HG03196 (cell line): ENCODE measurements at regions not wholly inside any gene's neighbourhood (a gene's known extent, or its start where the extent isn't known, plus 50 kb on each side); places are given as distances from the start of the nearest gene placed in this dataset.

Source experiments
- ATAC-seq: cut with Tn5 transposase; IDR thresholded peaks from one replicate; pipeline ENCODE4 v1.9.1; 2021; ENCODE audit not compliant: unreplicated experiment

DNA sequence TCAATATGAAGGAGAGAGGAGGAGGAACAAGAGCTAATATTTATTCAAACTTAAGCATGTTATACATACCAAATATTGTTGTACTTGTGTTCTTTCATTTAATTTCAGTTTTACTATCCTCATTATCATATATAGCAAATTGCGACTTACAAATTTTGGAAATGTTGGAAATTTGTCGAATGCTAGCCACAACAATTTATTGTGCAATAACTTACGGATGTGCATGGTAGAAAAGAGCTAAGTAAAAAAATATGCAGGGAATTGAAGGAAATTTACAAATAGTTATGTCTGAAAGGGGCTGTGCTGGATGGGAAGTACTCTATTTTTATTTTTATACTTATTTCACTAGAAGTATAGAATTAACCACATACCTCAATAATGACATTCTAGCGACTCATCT is 376.3 kb downstream of the PCDH20 start:
- ATAC-seq, result no peak

DNA sequence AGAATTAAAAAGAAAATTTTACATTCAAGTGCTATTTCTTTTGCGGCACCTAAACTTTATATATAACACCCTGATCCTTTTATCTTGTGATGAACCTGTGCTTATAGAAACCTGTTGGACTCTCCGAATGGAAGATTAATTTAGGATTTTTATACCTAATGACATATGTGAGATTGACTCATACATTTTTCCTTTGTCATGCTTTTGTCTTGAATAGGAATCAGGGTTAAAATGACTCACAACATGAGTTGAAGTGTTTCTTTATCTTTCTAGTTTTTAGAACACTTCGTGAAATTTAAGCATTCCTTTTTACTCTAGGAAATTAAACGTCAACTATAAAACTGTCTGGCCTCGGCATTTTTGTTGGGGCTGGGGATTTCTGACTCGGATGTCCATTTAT is 378.9 kb downstream of the PCDH20 start:
- no peak for ATAC-seq

DNA sequence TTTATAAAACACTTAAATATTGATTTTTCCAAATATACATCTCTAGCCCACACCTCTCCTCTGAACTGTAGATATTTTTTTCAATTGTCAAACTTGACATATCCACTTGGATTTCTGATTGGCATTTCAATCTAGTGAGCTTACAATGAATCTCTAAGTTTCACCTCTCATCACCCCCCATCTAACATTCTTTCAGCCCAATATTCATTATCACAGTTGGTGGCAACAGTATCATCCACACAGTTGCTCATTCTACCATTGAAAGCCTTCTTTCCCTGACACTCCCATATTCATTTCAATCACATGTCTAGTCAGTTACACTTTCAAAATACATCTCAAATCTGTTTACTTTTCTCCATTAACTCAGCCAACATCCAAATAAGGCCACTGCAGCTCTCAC is 385.2 kb downstream of the PCDH20 start:
- ATAC-seq, result no peak

DNA sequence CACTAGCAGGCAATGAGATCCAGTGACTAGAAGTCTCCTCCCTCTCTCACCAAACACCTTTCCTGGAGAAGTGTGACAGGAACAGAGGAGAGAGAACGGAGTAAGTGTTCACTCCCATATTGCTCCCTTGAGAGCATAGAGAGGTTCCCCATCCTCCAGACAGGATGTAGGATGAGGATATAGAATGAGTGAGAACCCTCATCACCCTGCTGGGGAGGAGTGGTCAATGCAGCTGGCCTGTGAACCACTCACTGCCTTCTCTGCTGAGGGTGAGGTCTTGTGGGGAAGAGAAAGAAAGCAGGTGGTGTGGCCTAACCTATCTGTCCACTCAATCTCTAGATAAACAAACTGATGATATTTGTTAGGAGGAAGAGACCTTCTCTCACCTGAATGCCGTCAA is 386.6 kb downstream of the PCDH20 start:
- ATAC-seq, result no peak

DNA sequence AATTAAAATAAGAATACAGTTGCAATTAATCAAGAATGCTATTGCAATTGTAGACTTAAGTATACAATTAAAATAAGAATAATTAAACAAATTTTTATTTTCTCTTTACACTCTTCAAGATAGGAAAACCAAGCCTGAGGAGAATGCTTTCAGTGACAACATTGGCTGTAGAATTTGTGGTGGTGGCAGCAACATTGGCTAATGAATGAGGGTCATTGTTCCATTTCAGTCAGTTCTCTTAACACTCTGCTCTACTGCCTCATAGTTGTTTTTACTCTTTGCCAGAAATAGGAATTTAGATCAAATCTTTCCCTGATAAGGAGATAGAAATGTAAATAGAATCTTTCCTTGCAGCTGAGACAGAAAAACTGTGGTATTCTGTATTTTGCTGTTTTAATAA is 391.6 kb downstream of the PCDH20 start:
- no peak for ATAC-seq

DNA sequence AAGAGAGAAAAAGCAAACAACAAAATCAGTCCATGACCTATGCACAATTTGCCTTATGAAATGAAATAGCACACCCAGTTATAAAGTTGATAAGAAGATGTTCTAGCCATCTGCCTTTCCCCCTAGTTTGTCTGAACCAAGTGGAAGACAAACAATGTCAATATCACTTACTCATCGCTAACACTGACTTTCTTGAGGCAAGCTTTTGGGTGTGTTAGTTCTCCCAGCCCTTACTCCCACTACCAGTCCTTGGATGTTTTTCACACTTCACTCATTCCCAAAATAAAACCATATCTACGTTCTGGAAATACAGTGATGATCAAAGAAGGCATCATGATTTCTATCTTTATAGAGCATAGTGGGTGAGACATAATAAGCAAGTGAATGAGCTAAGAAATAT is 393.8 kb downstream of the PCDH20 start:
- no peak for ATAC-seq

DNA sequence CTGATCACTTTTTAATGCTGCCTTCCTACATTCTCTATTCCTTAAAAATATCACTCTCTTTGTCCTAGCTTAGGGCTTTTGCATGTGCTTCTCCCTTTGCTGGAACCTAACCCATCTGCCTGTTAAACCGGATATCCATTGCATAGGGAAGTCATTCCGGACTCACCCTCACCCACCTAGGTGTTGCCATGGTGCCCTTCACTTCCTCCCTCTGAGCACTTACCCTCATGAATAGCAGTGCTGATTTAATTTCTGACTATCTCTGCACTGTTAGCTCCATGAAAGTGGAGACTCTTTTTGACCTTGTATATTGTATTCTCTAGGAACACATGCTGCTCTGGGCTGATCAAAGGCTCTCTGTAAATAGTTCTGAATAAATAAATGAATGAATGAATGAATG is 401.9 kb downstream of the PCDH20 start:
- ATAC-seq, result no peak

DNA sequence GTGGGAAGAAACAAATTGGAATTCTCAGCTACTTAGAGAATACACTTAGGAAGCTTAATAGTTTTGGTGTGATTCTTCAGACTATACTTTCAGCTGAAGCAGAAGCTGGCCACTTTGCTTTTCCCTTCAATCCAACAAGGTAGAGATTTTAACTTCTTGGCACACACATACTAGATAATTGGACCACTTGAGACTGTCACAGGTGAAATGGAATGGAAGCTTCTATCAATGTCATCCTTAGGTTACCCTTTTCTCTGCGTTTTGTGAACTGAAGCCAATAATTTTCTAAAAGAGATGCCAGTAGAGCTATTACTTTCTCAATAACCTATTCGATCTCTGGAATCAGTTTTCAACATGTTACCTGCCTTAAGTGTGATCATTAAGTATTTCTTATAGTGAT is 405.3 kb downstream of the PCDH20 start:
- no peak for ATAC-seq

DNA sequence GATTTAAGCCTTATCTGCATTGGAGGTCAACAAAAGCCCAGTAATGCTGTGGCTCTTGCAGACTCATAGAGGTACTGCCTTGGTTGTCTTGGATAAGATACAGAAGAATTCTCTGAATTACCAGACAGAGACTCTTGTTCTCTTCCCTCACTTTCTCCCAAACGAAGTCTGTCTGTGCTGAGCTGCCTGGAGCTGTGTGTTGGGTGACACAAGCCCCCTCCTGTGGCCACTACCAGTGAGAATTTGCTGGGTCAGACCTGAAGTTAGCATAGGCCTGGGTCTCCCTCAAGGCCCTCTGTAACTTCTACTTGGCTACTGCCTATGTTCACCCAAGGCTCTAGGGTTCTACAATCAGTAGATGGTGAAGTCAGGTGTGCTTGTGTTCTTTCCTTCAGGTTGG is 413.0 kb downstream of the PCDH20 start:
- ATAC-seq, result no peak

DNA sequence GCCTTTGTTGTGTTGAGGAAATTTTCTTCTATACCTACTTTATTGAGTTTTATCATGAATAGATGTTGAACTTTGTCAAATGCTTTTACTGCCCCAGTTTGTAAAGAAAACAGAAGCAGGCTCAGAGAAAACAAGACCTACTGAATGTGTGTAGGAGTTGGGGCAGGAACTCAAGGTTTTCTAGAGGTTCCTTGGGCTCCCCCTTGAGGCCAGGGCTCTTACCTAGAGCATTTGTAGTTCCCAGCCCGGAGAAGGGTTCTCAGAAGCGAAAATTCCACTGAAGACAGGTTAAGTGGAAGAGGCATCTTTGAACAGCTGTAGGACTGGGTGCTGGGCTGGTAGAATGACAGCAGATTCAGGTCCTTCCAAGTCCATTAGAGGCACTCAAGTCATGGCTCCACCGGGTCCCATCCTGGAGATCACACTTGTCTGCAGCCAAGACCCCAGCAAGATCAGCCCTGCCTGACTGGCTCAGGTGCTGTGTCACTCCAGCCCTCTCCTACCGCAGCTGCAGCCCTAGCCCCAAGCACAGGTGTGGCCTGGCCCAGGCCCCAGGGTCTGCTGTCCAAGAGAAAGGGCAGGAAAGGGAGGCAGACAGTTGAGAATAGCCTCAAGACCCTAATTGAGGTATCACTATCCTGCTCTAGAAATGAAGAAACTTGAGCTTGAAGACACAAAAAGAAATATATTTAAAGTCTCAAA is 425.5 kb downstream of the PCDH20 start:
- ATAC-seq, result no peak

DNA sequence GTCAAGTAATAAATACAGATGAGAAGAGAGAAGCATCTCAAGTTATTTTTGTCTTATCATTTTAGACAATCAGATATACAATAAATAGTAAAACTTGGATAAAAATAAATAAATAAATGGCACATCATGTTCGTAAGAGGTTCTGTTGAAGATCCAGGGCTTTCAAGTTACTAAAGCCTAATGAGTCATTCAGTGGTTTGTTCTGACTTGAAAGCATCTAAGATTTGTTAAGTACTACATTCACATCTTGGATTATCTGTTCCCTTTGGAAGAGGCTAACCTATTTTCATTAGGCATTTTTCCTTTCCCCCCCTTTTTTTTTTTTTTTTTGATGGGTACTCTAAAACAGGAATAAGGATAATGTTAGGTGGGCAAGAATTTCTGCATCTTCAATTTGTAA is 429.3 kb downstream of the PCDH20 start:
- no peak for ATAC-seq

DNA sequence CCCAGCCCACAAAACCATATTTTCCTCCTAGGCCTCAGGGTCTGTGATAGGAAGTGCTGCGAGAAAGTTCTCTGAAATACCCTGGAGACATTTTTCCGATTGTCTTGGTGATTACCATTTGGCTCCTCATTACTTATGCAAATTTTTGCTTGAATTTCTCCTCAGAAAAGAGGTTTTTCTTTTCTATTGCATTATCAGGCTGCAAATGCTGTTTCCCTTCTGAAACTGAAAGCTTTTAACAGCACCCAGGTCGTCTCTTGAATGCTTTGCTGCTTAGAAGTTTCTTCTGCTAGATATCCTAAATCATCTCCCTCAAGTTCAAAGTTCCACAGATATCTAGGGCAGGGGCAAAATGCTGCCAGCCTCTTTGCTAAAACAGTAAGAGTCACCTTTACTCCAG is 434.2 kb downstream of the PCDH20 start:
- no peak for ATAC-seq

DNA sequence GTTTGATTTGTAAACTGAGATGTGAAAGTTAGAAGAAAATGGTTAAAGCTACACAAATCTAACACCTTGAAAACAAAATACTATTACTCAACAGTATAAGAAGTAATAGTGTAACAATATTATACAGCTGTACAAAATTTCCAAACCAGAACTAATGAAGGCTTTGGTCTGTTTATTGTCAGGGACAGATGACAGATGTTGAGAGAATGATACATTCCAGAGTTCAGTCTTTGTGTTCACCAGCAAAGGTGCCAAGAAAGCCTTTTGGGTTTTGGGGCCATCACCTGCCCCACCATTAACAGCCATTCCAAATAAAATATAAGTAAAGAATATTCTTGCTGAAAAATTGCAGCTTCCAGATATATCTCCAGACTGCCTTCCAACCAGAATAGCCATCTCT is 439.3 kb downstream of the PCDH20 start:
- ATAC-seq, result no peak

DNA sequence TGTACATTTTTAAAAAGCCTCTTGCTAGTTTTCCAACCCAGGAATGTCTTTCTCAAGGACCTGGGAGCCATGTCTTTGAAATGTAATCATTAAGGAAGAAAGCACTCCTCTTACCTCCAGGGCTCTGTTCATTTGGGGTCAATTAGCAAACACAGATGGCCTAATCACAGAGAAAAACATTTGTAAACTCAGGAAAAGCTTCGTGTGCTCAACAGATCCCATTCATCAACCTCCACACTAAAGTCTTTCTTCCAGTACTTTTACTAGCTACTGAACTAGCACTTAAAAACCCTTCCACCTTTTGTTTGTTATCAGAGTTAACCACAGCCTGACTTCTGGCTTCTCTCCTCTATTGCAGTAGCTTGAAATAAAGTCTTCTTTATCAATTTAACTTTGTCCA is 441.4 kb downstream of the PCDH20 start:
- no peak for ATAC-seq

DNA sequence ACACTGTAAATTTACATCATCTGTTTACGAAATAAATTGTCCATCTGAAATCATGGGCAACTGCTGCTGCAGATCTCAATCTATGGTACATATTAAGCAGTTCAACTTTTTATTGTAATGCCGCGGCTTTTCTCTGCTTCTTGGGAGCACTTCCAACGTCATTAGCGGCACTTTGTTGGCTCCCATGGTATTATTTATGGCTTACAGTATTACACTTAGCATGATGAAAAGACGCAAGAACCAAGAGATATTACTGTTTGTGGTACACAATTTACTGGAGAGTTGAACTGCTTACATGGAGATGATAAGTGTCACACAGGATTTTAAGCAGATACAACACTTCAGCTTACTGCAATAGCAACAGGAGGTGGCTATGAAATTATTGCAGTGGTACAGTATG is 442.1 kb downstream of the PCDH20 start:
- ATAC-seq, result no peak

DNA sequence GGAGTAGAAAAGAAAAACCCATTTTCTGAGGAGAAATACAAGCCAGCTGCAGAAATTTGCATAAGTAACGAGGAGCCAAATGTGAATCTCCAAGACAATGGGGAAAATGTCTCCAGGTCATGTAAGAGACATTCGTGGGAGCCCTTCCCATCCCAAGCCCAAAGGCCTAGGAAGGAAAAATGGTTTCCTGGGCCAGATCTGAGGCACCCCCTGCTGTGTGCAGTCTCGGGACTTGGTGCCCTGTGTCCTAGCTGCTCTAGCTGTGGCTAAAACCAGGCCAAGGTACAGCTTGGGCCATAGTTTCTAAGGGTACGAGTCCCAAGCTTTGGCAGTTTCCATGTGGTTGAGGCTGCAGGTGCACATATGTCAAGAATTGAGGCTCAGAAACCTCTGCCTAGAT is 444.9 kb downstream of the PCDH20 start:
- no peak for ATAC-seq

DNA sequence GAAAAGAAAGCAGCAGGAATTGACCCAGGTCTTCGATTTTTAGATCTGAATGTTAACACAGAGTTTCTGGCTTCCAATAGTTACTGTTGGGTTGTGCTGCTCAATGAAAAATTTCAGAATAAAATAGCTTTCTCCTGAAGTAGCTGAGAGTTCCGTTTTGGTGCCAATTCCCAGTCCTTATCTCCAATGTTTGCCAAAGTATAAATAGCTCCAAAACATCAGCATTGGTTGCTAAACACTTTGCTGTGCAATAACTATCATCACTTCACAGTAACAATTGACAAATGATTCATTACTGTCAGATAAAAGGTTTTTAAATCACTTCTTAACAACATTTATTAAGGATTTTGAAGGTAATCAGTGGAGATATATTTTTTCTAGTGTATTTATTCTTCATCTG is 446.0 kb downstream of the PCDH20 start:
- no peak for ATAC-seq

DNA sequence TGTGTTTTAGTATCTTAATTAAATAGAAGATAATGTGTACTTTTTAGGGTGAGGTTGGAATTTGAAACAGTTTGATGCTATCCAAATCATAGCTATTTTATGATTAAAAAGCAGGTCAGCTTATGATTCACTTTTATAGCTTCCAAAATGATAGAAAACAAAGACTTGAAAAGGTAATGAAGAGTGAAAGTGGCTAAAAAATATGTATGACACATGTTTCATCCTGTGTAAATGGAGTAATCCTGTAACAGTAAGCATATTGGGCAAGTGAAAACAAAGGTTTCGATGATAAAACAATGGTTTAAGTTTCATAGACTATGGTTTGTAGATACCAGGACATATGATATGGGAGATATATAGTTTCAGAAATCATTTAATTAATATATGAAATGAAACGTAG is 456.2 kb downstream of the PCDH20 start:
- ATAC-seq, result no peak

DNA sequence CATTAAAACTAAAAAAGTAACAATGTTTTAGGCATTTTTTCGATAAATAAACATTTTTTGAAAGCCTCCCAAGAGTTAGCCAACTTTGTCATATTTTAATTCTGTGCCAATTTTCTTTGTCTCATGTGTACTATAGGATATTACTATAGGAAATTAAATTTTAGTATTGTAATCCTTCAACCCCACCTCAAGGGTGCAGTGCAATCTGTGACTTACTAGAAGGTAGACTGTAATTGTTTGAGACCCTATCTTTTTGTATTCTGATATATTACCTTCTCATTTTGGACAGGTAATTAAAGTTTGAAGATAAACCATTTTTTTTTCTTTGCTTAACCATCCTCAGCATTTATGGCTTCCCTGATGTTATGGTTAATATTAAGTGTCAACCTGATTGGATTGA is 457.8 kb downstream of the PCDH20 start:
- ATAC-seq, result no peak

DNA sequence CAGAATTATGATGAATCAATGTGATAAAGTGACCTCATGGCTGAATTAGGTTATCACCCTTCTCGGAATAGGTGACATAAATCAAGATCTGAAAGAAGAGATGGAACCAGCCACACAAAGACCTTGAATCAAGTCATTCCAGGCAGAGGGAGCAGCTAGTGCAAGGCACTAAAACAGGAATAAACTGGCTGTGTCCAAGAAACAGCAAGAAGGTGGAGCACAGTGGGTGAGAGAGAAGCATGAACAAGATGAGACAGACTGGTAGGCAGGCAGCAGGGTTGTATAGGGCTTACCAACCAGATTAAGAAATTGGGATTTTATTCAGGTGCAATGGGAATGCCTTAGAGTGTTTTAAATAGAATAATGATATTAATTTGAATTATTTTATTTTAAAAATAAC is 470.3 kb downstream of the PCDH20 start:
- no peak for ATAC-seq

DNA sequence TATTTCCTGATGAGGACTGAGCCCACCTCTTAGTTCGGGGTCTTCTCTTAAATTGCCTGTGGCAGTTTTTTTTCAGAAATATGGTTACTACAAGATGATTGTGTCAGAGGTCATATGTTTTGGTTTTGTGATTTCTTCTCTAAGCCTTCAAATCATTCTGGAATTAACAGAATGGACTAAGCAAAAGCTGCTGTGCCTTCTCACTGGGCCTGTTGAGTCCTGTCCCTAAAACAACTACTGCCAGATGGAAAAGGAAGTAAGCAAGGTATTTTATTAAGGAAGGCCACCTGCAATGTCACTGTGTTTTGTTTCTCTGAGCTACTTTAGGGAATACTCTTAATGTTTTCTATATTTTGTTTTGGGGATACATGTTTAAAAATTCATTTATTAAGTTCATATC is 470.8 kb downstream of the PCDH20 start:
- no peak for ATAC-seq

DNA sequence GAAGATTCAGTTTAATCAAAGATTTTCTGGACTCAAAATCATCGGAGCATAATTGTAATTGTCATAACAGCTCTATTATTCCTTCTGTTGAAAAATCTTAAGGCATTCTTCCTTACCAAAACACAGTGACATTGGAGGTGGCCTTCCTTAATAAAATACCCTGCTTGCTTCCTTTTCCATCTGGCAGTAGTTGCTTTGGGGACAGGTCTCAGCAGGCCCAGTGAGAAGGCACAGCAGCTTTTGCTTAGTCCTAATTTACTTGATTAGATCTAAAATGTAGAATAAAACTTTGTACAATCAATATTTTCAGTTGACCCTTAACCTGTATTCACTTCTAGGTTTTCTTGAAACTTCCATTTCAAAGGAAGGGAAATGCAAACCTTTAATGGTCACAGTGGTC is 471.6 kb downstream of the PCDH20 start:
- ATAC-seq, result no peak

DNA sequence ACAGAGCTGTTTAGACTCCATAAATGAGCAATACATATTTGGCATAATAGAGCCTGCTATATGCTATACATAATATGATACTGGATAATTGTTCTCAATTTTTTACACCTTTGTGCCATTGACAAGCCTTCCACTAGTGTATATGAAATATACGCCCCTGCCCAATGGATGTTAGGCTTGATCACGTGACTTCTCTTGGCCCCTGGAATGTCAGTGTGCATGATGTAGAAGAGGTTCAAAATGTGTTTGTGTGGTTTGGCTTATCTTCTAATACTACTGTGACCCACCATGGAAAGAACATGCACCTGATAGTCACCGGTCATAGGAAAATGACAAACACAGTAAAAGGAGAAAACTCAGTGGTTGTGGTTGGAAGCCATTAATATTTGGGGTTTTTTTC is 479.4 kb downstream of the PCDH20 start:
- ATAC-seq, result no peak

DNA sequence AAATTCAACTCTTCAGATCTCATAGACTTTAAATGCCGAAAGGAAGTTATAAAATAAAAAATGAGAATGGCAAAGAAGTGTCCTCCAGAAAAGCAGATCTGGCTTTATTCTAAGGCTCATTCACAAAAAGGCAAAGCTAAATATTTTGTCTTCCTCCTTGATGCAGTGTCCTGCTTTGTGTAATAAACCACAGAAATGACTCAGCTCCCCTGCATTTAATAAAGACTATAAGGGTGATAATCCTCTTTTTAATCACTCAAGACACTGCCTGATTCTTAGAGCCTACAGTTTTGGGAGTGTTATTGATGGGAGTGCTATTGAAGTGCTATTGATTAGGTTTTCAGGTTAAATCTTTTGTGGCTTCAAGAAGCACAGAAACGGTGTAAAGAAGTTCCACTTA is 482.0 kb downstream of the PCDH20 start:
- ATAC-seq, result no peak
